HL-60 (cell line): ENCODE measurements at regions not wholly inside any gene's neighbourhood (a gene's known extent, or its start where the extent isn't known, plus 50 kb on each side); places are given as distances from the start of the nearest gene placed in this dataset.

ENCODE experiments used
- DNase-seq, 2 experiments: peaks; one replicate each; pipeline ENCODE4 v3.0.0-alpha.2; 2010 to 2020; ENCODE audit warnings: low read depth in 1 of 2, low spot score in 1 of 2
- H3K27ac ChIP-seq: fragments of 250-450 bp; sonication (Bioruptor Pico); replicated peaks from 2 replicates; pipeline ENCODE4 v1.5.1; 2020; ENCODE audit warnings: mild to moderate bottlenecking, moderate library complexity
- H3K27me3 ChIP-seq: fragments of 250-450 bp; sonication (Bioruptor Pico); 2 replicates; pipeline ENCODE4 v1.5.1; 2021; ENCODE audit warnings: mild to moderate bottlenecking, moderate library complexity; ENCODE audit not compliant: insufficient read depth, poor library complexity, severe bottlenecking
- H3K4me3 ChIP-seq: replicated peaks from 2 replicates; pipeline ENCODE4 v1.5.1; 2011; ENCODE audit warnings: mild to moderate bottlenecking, control low read depth, low read length; ENCODE audit not compliant: insufficient read depth
- CTCF ChIP-seq: IDR thresholded peaks from one replicate; pipeline ENCODE4 v1.5.1; 2011; ENCODE audit warnings: low read length, control low read depth, inconsistent platforms; ENCODE audit not compliant: insufficient read depth
- GABPA ChIP-seq: IDR thresholded peaks from 2 replicates; pipeline ENCODE4 v1.6.1; 2012; ENCODE audit warnings: low read depth
- POLR2AphosphoS5 ChIP-seq: IDR thresholded peaks from 2 replicates; pipeline ENCODE4 v1.6.1; 2012; ENCODE audit warnings: low read depth
- REST ChIP-seq: IDR thresholded peaks from 2 replicates; pipeline ENCODE4 v1.6.1; 2012; ENCODE audit warnings: low read depth; ENCODE audit not compliant: insufficient replicate concordance
- SPI1 ChIP-seq: IDR thresholded peaks from 2 replicates; pipeline ENCODE4 v1.6.1; 2012; ENCODE audit warnings: low read depth, mild to moderate bottlenecking, borderline replicate concordance

- H3K4me3 ChIP-seq = no peak overlapping the region
- H3K27ac ChIP-seq = no peak overlapping the region
- H3K27me3 ChIP-seq = no peaks in the 10 kb centered on the region
Observed at GRCh38 chr1:4147509-4147908, 247.4 kb upstream of the C1orf174 start.

GRCh38 chr1:4149281-4149680 is 249.2 kb upstream of the C1orf174 start:
- no peak for DNase-seq
- TF ChIP-seq GABPA = no peak
- TF ChIP-seq SPI1 = no peak
- no peak for TF ChIP-seq POLR2AphosphoS5
- TF ChIP-seq REST = no peak
- no peak for TF ChIP-seq CTCF
- Histone ChIP-seq H3K27me3 (no peaks in the 10 kb centered on the region), H3K27ac (no peak overlapping the region), H3K4me3 (no peak overlapping the region)

More at GRCh38 chr1:4147509-4147908, 247.4 kb upstream of the C1orf174 start:
- TF ChIP-seq CTCF (no peak), POLR2AphosphoS5 (no peak), REST (no peak)
- no peak for DNase-seq

- TF ChIP-seq POLR2AphosphoS5 (no peak), SPI1 (no peak), REST (no peak), CTCF (no peak), GABPA (no peak)
- Histone ChIP-seq H3K27ac (no peak overlapping the region), H3K4me3 (no peak overlapping the region), H3K27me3 (no peaks in the 10 kb centered on the region)
- no peak for DNase-seq
Observed at GRCh38 chr1:4149831-4150230, 249.8 kb upstream of the C1orf174 start.
